AG09319 (cell line): ENCODE measurements at regions not wholly inside any gene's neighbourhood (a gene's known extent, or its start where the extent isn't known, plus 50 kb on each side); places are given as distances from the start of the nearest gene placed in this dataset.
"Not testable (repeated sequence)": the region's sequence is repeated elsewhere in the genome, so short reads cannot be mapped to it uniquely, and the experiment has no call there.

Experiments
- DNase-seq: peaks from one replicate; pipeline ENCODE4 v3.0.0-alpha.2; 2010; ENCODE audit warnings: low read depth; ENCODE audit errors: extremely low read depth
- CTCF ChIP-seq: IDR thresholded peaks from 2 replicates; pipeline ENCODE4 v1.5.1; 2011; ENCODE audit warnings: low read depth, mild to moderate bottlenecking, inconsistent platforms, low read length, moderate library complexity

- no peak for TF ChIP-seq CTCF
- no peak for DNase-seq
Measured at GRCh38 chr12:115799610-115800009, 477.9 kb downstream of the MED13L start.

DNA sequence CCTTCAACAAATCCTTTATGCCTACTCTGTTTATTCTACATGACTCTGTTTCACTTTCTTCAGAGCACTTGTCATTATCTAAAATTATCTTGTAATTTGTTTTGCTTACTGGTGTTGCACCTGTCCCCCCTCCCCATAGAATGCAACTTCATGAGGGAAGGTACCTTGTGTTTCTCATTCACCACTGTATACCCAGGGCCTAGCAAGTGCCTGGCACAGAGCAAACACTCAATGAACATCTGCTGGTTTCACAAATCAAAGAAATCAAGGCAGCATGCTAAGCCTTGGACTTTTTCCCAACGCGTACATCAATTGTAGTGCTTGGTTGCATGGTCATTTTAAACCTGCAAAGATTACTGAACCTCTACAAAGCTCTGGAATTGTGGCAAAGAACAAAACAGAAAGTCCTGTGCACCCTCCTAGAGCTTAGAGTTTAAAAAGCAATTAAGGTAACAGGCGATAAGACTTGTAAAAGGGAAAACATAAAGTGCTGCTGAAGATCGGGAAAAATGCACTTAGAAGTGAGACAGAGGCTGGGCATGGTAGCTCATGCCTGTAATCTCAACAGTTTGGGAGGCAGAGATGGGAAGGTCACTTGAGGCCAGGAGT is 479.1 kb downstream of the MED13L start:
- DNase-seq: no peak
- no peak for TF ChIP-seq CTCF

- DNase-seq: no peak
- TF ChIP-seq CTCF: no peak
Measured at GRCh38 chr12:115794659-115795081, 482.8 kb downstream of the MED13L start.

DNA sequence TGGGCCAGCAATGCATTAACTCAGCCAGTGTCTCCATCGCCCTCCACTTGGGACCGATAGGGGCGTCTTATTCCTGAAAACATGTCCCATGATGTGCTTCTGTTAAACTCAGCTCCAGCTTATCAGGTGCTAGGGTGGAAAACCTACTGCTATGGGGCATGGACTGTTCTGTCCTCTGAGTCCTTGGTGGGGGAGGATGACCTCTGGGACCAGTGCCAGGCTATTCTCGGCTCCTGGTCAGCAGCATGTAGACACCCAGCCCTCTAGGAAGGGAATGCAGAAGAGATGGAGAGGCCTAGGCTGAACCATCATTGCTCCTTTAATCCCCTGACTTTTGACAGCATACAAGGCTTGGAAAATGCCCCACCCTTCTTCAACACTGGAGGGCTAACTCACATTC is 486.2 kb downstream of the MED13L start:
- DNase-seq: no peak

GRCh38 chr12:115790526-115790925 is 487.0 kb downstream of the MED13L start:
- DNase-seq: no peak
- TF ChIP-seq CTCF: no peak

More for the DNA sequence above, 486.2 kb downstream of the MED13L start:
- TF ChIP-seq CTCF: no peak

- DNase-seq: not testable (repeated sequence)
Measured at GRCh38 chr12:115786490-115786889, 491.0 kb downstream of the MED13L start.

- DNase-seq: no peak
- no peak for TF ChIP-seq CTCF
Measured at GRCh38 chr12:115785548-115785947, 491.9 kb downstream of the MED13L start.

DNA sequence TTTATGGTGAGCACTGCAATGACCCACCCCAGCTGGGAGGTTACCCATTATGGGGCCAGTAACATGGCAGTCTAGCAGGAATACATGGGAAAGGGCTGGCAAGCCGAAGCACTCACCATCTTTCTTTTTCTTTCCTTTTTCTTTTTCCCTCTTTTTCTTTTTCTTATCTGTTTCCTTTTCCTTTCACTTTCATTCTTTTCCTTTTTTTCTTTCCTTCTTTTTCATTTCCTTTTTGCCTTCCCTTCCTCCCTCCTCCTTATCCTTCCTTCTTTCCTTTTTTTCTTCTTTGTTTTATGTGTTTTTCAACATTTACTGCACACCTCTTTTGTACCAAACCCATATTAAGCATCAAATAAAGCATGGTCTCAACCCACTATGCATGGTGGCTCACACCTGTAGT is 501.1 kb downstream of the MED13L start:
- TF ChIP-seq CTCF: no peak

More for the DNA sequence above, 501.1 kb downstream of the MED13L start:
- no peak for DNase-seq
